ENCODE measurements at regions not wholly inside any gene's neighbourhood (a gene's known extent, or its start where the extent isn't known, plus 50 kb on each side); places are given as distances from the start of the nearest gene placed in this dataset.

- DNase-seq, result peak; percentile 55
Observed at GRCh38 chr14:62179367-62180018, 417.3 kb downstream of the SNAPC1 start.

- no peak for DNase-seq
Observed at GRCh38 chr14:62181591-62181990, 419.4 kb downstream of the SNAPC1 start.

- DNase-seq, result no peak
Observed at GRCh38 chr14:62185078-62185477, 422.9 kb downstream of the SNAPC1 start.

- no peak for DNase-seq
Observed at GRCh38 chr14:62187265-62187664, 425.0 kb downstream of the SNAPC1 start.

- DNase-seq, result no peak
Observed at GRCh38 chr14:62189698-62190097, 427.5 kb downstream of the SNAPC1 start.

GRCh38 chr14:62206456-62206855 lies 444.2 kb downstream of the SNAPC1 start:
- DNase-seq, result no peak

GRCh38 chr14:62209287-62209899 lies 447.2 kb downstream of the SNAPC1 start:
- no peak for DNase-seq

- DNase-seq, result no peak
Observed at GRCh38 chr14:62213516-62213915, 451.3 kb downstream of the SNAPC1 start.

- no peak for DNase-seq
Observed at GRCh38 chr14:62216121-62216520, 453.9 kb downstream of the SNAPC1 start.

- no peak for DNase-seq
Observed at GRCh38 chr14:62234849-62235248, 472.6 kb downstream of the SNAPC1 start.

- DNase-seq, result no peak
Observed at GRCh38 chr14:62244221-62244620, 482.0 kb downstream of the SNAPC1 start.

- no peak for DNase-seq
Observed at GRCh38 chr14:62247266-62247665, 485.0 kb downstream of the SNAPC1 start.

GRCh38 chr14:62251237-62251636 lies 489.0 kb downstream of the SNAPC1 start:
- no peak for DNase-seq

- DNase-seq, result no peak
Observed at GRCh38 chr14:62253171-62253570, 491.0 kb downstream of the SNAPC1 start.

GRCh38 chr14:62253911-62254310 lies 491.7 kb downstream of the SNAPC1 start:
- DNase-seq, result no peak

GRCh38 chr14:62269204-62269603 lies 507.0 kb downstream of the SNAPC1 start:
- no peak for DNase-seq

- DNase-seq, result no peak
Observed at GRCh38 chr14:62270236-62270635, 508.0 kb downstream of the SNAPC1 start.

GRCh38 chr14:62280366-62280765 lies 518.1 kb downstream of the SNAPC1 start:
- DNase-seq, result no peak

- DNase-seq, result no peak
Observed at GRCh38 chr14:62283837-62284236, 521.6 kb downstream of the SNAPC1 start.

- no peak for DNase-seq
Observed at GRCh38 chr14:62289471-62289870, 527.3 kb downstream of the SNAPC1 start.

GRCh38 chr14:62301080-62301479 lies 538.9 kb downstream of the SNAPC1 start:
- no peak for DNase-seq

- DNase-seq, result no peak
Observed at GRCh38 chr14:62301911-62302310, 539.7 kb downstream of the SNAPC1 start.

GRCh38 chr14:62303437-62303836 lies 541.2 kb downstream of the SNAPC1 start:
- no peak for DNase-seq

GRCh38 chr14:62304257-62304656 lies 542.0 kb downstream of the SNAPC1 start:
- no peak for DNase-seq

- DNase-seq, result no peak
Observed at GRCh38 chr14:62307844-62308243, 545.6 kb downstream of the SNAPC1 start.
